ENCODE measurements at regions not wholly inside any gene's neighbourhood (a gene's known extent, or its start where the extent isn't known, plus 50 kb on each side); places are given as distances from the start of the nearest gene placed in this dataset.

GRCh38 chr6:12603673-12604049, 112.9 kb upstream of the PHACTR1 start:
- dilution Hi-C loops (cut with MboI; ENCODE audit: extremely low pct_ligation_motif_present, low sequenced_read_pairs), result no loop called here
- Histone ChIP-seq H3K27me3 (ENCODE audit: control insufficient read depth, extremely low read depth, insufficient read depth, low read length) (no peaks in the 10 kb centered on the region), H3K4me3 (ENCODE audit: control insufficient read depth in 2 of 3, extremely low read depth in 1 of 3, insufficient read depth in 2 of 3, low read depth in 1 of 3, low read length in 3 of 3) (no peak overlapping the region), H3K9ac (ENCODE audit: control insufficient read depth, extremely low read depth, insufficient read depth, low read length) (no peak overlapping the region), H2AFZ (ENCODE audit: control insufficient read depth, low read length) (no peak overlapping the region), H3K36me3 (ENCODE audit: control insufficient read depth in 2 of 2, extremely low read depth in 1 of 2, insufficient read depth in 2 of 2, low read length in 2 of 2) (no peaks in the 10 kb centered on the region), H3K4me2 (ENCODE audit: control insufficient read depth, extremely low read depth, insufficient read depth, low read depth, low read length) (no peak overlapping the region), H3K79me2 (ENCODE audit: control insufficient read depth, insufficient read depth, low read length) (no peaks in the 10 kb centered on the region), H3K9me1 (ENCODE audit: control insufficient read depth, extremely low read depth, insufficient read depth, low read length) (no peaks in the 10 kb centered on the region), H3K27ac (ENCODE audit: control insufficient read depth, insufficient read depth, low read length) (no peak overlapping the region), H4K20me1 (ENCODE audit: control insufficient read depth, extremely low read depth, insufficient read depth, low read length) (no peaks in the 10 kb centered on the region), H3K9me3 (ENCODE audit: control insufficient read depth, low read depth, low read length) (no peaks in the 10 kb centered on the region), H3K4me1 (ENCODE audit: control insufficient read depth, extremely low read depth, insufficient read depth, low read length) (peaks cover 29% of the 10 kb centered on the region)
- no peak for TF ChIP-seq CTCF (optimal IDR thresholded peaks at IDR 0.05 in 1 of 3, IDR thresholded peaks at IDR 0.05 in 1 of 3, conservative IDR thresholded peaks at IDR 0.05 in 1 of 3; ENCODE audit: extremely low read depth in 1 of 3, insufficient read depth in 2 of 3, low read length in 3 of 3)
- no peak for FAIRE-seq
- no peak for DNase-seq (ENCODE audit: low read depth, low spot score)

- DNase-seq (ENCODE audit: low read depth, low spot score) (peak; percentile 42), FAIRE-seq (peak; percentile 91)
- Histone ChIP-seq H3K9me3 (ENCODE audit: control insufficient read depth, low read depth, low read length) (no peaks in the 10 kb centered on the region), H3K4me1 (ENCODE audit: control insufficient read depth, extremely low read depth, insufficient read depth, low read length) (peaks cover 34% of the 10 kb centered on the region), H3K9me1 (ENCODE audit: control insufficient read depth, extremely low read depth, insufficient read depth, low read length) (no peaks in the 10 kb centered on the region), H3K4me2 (ENCODE audit: control insufficient read depth, extremely low read depth, insufficient read depth, low read depth, low read length) (no peak overlapping the region), H3K4me3 (ENCODE audit: control insufficient read depth in 2 of 3, extremely low read depth in 1 of 3, insufficient read depth in 2 of 3, low read depth in 1 of 3, low read length in 3 of 3) (no peak overlapping the region), H2AFZ (ENCODE audit: control insufficient read depth, low read length) (no peak overlapping the region), H3K79me2 (ENCODE audit: control insufficient read depth, insufficient read depth, low read length) (no peaks in the 10 kb centered on the region), H4K20me1 (ENCODE audit: control insufficient read depth, extremely low read depth, insufficient read depth, low read length) (no peaks in the 10 kb centered on the region), H3K36me3 (ENCODE audit: control insufficient read depth in 2 of 2, extremely low read depth in 1 of 2, insufficient read depth in 2 of 2, low read length in 2 of 2) (no peaks in the 10 kb centered on the region), H3K9ac (ENCODE audit: control insufficient read depth, extremely low read depth, insufficient read depth, low read length) (no peak overlapping the region), H3K27me3 (ENCODE audit: control insufficient read depth, extremely low read depth, insufficient read depth, low read length) (no peaks in the 10 kb centered on the region), H3K27ac (ENCODE audit: control insufficient read depth, insufficient read depth, low read length) (no peak overlapping the region)
- dilution Hi-C loops (cut with MboI; ENCODE audit: extremely low pct_ligation_motif_present, low sequenced_read_pairs), result no loop called here
- TF ChIP-seq CTCF (optimal IDR thresholded peaks at IDR 0.05 in 1 of 3, IDR thresholded peaks at IDR 0.05 in 1 of 3, conservative IDR thresholded peaks at IDR 0.05 in 1 of 3; ENCODE audit: extremely low read depth in 1 of 3, insufficient read depth in 2 of 3, low read length in 3 of 3), result peak; percentile 71 to 75 (median 73)
- TF ChIP-seq EZH2 (IDR thresholded peaks at IDR 0.05; ENCODE audit: low read length), result no peak
Measured at GRCh38 chr6:12605888-12606345, 110.7 kb upstream of the PHACTR1 start.
